HL-60/S4 (cell line): ENCODE measurements at regions not wholly inside any gene's neighbourhood (a gene's known extent, or its start where the extent isn't known, plus 50 kb on each side); places are given as distances from the start of the nearest gene placed in this dataset.

Source experiments
- in situ Hi-C: fragments of 300-500 bp; cut with MboI; formaldehyde crosslinking; loops from 2 replicates; pipeline ENCODE4 v1.14.3; 2022; ENCODE audit warnings: low sequenced_read_pairs

DNA sequence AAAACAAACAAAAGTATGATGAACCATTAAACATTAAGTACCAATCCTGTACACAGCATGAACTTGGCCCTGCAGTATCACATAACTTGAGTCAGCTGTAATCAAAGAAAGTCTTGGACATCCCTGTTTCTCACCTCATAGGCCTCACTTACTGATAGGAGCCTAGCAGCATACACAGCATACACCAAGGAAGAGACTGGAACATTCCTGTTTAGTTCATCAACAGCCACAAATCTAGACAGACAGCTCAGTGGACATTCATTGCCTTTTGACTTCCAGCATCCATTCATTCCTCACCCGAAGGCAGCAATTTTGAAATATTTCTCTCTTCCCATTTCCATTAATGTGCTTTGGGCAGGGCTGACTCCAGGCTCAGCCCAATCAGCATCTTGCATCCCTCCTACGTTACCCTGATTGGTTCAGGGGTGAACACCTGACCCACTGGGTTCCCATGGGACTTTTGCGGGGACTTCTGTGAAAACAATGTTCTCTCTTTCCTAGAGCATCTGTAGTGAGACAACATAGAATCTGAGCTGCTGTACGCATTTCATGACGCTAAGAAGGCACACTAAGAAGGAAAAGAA lies 336.7 kb upstream of the ZFHX3 start:
- in situ Hi-C loops: no loop called here

DNA sequence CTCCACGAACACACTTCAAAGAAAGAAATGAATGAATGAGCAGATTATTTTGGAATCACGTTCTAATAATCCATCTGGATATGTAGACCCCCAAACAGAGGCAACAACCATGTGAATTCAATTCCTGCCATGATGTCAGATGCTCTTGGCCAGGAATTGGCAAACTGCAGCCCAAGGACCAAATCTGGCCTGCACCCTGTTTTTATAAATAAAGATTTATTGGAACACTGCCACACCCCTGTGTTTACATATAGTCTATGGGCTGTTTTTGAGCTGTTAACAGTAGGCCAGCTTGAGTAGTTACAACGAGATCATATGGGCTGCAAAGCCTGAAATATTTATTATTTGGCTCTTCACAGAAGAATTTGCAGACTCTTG lies 336.0 kb upstream of the ZFHX3 start:
- in situ Hi-C loops: no loop called here

DNA sequence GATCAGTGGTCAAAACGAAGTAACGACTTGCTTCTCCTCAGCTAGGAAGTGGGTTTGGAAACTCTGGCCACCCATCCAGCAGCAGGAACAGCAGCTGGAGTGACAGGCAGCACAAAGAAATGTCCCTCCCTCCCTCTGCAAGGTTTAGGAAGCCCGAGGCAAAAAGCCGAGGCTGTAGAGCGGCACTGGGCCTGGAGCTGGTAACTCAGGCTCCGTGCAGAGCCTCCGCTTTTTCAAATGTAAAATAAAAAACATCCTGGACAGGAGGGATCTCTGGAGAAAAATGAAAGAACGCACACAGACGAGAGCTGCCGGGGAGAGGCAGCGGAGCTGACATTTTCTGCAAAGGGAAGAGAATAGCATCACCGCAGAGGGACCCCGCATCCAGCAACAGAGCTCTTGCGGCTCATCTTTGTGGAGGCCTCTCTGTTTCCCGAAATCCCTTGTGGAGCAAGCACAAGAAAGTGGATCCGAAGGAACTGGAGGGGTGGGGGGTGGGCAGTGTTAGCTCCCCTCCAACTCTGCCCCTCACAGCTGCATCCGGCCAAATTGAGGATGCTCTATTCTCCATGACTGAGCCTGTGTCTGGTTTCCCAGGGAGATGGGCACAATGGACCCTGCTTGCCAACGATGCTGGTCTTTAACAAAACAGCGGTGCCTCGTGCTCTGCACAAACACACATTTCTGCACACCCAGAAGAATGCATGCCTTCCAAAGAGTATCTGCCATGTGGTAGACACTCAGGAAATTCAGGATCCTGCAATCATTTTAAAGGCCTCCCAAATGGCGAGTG lies 335.5 kb upstream of the ZFHX3 start:
- in situ Hi-C loops: no loop called here

DNA sequence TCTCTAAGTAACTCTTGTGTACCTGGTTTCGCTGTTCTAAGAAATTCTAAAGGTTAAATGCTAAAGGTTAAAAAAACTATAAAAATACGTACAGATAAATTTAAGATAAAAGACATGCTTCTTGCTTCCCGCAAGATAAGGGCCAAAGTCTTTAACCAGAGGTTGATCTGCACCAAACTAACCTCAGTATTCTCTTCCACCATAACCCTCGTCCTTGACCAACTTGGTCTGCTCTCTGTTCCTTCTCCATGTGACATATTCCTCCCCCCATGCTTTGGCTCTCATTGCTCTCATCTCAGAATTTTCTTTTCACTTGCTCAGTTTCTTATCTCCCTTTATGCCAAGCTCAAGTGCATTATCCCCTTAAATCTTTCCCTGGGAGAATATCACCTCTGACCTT lies 330.5 kb upstream of the ZFHX3 start:
- in situ Hi-C loops: no loop called here

DNA sequence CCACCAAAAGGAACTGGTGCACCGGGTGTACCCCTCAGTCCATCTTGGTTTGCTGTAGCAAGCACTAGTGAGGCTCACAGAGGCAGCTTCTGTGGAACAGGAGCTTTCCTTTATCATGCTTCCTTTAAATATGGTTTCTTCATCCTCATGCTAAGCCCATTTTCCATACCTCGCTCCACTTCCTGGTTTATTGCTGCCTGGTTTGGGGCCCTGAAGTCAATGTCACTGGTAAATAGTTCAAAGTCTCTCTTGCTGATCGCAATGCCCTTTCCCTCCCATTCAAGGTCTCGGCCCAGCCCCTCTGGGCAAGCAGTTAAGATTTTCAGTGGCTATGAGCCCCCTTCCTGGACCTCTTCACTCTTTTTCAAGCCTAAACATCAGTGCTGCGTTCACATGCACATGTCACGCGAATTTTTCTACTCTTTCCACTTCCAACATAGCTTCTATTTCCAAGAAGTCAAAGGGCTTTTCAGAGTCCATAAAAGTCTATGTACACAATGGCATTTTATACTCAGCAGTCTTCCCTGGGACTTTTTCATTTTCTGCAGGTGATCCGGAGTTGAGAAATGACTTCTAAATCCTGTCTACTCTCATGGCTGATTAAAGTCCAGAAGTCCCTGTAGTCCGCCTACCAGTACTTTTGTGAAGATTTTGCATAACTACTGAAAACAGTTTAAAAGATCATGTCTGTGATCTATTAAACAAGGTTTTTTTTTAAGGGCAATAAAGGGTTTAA lies 323.8 kb upstream of the ZFHX3 start:
- in situ Hi-C loops: no loop called here

DNA sequence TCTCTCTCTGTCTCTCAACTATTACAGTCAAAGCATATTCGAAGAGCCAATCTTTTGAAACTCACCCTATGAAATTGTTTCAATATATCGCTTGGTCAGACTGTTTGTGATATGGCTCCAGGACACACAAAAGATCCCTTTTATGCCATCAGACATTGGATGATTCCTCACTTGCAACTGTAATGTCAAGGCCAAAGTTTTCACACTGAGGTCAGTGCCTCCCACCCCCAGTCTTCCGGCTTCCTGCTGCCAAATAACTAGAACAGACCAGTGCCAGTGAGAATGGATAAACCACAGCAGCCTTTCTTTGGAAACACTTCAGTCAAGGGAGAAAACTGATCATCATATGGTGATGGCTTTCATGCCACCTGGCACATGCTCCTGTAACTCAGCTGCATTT lies 321.9 kb upstream of the ZFHX3 start:
- in situ Hi-C loops: no loop called here

DNA sequence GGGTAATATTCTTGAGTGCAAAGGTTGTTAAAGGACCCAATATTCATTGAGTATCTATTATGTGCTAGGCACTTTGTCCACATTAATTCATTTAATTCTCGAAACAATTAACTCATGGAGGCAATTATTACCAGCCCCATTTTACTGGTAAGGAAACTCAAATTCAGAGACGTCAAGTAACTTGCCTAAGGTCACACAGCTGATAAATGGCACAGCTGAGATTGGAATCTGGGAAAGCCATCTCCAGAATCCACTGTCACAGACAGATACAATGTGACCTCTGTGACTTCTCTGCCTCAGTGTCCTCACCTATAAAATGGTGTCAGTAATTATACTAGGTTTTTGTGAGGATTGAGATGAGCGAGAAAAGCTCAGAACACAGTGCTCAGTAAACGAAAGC lies 320.8 kb upstream of the ZFHX3 start:
- in situ Hi-C loops: no loop called here

DNA sequence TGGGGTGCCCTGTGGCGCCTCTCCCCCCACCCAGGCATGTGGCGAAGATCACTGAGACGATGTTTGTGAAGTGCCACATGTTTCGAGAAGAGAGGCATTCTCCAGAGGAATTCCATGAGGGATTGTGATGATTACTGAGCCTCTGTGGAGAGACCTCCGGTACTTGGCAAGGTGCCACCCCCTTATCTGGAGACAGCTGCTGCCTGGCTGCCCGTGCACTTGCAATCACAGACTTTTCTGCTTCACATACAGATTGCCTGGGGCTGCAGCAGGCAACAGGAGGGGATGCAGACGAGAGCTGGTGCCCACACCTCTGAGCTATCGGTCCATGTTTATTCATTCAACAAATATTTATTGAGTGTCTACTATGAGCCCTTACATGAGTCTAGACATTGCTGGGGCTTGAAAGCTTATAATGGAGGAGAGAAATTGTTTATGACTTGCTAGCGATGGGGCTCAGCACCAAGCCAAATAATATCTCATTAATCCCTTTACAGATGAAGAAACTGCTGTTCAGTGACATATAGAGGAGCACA lies 317.2 kb upstream of the ZFHX3 start:
- in situ Hi-C loops: no loop called here

DNA sequence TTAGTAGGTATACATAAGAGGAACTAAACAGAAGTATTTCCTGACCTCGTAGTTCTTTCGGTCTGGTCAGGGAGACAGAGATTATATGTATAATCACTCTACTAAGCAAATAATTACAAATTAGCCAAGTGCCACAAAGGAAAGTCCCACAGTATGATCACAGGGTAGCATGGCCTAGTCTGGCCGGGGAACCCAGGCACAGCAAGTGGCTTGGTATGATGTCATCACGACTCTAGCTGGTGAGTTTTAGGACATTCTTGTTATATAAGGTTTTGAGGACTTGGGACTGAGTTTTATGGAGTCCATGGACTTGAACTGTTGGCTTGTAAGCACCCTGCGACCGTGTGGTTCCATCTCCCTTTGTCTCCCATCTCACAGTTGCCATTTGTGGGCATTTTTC lies 316.5 kb upstream of the ZFHX3 start:
- in situ Hi-C loops: no loop called here

DNA sequence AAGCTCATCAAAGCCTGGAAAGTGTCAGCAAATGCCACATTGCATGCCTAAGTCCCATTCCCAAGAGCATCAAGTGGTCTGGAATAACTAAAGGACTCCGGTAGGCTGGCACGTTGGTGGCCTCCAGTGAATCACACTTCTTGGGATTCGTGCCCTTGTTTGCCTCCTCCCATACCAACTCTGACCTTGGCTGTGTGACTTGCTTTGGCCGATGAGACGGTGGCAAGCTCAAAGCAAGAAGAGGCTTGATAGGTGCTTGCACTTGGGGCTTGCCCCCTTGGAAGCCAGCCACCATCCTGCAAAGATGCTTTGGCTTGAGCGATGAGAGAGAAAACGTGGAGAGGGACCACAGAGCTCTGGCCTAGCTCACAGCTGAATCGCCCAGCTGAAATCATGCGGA lies 313.1 kb upstream of the ZFHX3 start:
- in situ Hi-C loops: no loop called here

DNA sequence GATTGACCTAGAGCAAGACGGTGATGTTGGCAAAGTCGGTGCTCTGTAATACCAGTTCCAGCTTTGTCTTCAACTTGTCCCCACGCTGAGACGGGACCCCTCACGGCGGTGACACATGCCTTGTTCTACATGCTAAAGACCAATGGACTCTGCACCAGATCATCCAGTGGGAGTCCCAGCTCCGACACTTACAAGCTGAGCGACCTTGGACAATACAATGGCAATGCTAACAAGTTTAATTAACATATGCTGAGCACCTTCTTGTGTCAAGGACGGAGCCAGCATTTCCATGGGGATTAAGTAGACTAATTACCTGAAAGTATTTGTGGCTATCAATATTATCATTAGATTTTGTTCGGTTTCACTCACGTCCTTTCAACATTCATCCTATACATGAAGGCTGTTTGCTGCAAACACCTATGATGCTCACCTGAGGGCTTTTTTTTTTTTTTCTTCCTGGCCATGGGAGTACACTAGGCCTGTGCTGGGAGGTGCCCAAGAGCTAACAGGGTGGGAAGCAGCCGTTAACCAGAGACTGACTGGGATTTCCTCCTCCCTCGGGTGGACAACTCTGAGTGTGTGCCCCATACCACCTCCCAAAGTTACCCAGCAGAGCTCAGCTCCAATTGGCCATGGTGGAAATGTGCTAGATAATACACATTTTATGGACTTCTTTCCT lies 308.6 kb upstream of the ZFHX3 start:
- in situ Hi-C loops: no loop called here

DNA sequence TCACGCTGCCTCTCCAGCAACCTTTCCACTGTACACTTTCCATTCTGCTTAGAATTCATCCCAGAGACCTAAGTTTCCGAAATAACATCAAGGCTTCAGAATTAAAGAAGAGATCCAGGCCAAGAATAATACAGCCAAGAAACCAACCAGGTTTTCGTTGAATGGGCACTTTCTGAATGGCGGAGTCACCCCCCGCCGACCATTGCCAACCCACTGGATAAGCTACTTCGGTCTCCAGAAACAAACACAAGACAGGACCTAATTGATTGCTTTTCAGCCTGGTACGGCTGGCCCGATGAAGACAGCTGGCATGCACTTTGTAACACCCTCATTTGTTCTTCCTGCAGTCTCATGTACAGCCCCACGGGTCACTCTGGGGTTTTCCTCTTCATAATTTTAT lies 308.1 kb upstream of the ZFHX3 start:
- in situ Hi-C loops: no loop called here

DNA sequence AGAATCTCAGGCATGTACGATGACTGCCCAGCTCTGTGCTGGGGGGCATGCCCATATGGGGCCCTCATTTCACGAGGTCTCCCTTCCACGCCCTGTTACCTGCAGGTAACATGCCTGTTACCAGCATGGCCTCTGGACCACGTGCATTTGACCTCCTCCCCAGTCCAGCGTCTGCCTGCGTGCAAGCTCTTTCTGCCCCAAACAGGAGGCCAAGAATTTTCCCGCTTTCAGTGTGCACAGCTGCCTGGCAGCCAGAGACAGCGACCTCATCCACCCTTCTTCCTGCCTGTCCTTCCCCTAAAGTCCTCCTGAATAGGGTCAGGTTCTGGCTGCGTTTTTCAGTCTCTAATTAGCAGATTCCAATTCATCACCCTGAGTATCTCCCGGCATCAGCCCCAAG lies 306.5 kb upstream of the ZFHX3 start:
- in situ Hi-C loops: no loop called here

DNA sequence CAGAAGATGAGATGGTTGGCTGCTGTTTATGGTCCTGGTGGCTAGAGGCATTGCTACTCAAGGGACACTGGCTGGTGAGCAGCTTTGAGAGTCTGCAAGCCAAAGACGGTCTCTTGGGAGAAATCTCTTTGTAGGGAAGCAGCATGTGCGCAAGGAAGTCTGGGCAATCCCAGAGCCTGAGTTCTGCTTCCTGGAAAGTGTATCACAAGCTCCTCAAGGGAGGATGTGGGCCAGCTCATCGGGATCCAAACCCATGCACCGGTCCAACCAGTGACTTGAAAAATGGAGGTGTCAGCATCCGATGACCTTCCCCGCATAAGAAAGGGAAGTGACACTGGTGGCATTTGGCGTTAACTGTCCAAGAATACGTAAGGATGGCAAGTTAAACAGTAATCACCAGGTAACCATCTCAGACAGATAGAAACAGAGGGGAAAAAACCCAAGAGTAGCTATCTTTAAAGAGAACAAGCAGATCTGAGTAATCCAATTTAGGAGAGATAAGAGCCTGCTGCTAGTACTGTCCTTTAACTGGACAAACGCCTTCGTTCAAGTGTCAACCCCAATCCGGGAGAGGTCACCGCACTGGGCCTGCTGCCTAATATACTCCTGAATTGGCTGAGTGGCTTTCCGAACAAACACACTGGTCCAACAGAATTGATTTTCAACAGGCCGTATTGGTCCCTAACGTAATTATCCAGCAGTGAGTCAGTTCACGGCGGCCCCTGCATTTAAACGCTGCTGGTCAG lies 303.0 kb upstream of the ZFHX3 start:
- in situ Hi-C loops: no loop called here

DNA sequence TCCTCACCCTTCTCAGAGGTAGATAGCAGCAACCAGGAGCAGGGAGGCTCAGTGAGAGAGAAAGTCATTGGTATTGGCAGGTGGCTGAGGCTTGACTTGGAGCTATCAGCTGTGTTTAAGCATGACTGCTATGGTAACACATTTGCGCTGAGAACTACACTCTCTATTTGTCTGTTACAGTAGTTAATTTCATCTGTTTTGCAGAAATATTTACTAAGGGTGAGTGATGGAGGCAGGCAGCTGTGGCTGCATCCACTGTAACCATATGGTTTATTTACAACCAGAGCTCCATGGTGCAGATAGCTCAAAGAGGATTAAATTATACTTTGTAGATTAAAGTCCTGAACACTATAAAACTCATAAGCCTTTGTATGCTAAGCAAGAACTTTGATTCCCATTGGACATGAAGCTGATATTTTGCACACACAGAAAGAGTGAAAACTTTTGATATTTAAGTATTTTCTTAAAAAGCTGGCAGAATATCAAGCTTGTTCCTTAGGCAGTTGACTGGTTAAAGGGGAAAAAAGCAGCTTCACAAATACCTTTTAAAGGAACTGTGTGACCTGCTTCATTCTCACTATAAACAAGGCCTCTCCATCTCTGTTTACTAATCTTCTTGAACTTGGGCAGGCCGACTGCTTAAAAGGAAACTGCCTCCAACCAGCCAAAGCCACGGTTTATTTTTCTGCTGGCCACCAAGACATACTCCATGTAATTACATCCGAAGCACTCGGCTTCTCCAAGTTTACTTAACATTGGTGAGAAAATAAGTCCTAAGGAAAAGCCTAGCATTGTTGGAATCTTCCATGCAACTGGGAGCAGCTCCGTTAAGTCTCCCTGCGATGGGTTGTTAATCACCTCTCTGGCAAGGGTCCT lies 299.8 kb upstream of the ZFHX3 start:
- in situ Hi-C loops: no loop called here

DNA sequence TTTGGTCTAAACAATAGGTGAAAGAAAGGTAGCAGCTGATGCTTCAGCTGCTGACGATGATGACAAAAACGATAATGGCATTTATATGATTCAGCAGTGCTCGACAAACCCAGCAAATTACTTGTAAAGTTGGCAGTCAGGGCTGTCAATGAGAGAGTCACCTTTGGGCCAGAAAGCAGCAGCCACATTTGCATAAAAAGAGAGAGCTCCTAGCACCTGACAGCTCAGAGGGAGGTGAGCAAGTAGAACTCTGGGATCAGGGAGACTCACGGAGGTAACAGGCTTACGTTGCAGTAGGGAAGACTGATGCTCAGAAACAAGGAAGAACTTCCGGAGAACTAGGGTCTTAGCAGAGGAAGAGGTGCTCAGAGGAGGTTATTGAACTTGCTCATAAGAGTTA lies 291.9 kb upstream of the ZFHX3 start:
- in situ Hi-C loops: no loop called here

DNA sequence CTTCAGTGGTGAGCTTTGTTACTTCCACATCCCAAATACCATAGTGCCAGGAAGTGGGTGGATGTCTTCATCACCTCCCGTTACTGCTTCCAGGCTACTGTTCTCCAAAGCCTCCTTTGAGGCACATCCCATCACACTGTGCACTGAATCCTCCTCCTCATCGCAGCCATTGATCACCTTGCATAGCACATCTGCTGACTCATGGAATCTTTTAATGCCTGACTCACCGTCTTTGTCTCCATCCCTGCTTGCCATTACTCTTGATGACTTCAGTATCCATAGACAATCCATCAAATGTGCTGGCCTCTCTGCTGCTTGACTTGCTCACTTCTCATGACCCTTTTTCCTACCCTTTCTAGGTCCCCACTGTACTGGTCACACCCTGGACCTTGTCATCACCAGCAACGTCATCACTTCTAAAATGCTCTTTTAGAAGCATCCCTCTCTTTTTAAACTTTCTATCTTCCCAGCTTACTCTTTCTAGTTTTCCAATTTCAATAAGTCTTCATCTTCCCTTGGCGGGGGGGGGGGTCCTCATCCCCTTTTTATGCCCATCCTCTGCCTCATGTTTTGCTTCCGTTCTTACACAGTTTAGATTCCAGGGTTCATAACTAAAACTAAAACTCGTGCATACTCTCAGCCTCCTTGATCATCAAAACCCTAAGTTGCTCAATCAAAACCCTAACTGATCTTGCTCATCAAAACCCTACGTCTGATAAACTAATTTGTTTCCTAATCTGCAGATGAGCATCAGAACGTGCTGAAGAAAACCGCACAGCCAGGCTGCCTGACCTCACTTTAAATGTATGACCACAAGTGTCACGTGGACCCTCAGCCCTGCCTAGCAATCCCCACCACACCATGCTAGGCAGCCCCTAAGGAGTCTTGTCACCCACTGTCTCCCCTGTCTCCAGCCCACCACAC lies 289.7 kb upstream of the ZFHX3 start:
- in situ Hi-C loops: no loop called here

DNA sequence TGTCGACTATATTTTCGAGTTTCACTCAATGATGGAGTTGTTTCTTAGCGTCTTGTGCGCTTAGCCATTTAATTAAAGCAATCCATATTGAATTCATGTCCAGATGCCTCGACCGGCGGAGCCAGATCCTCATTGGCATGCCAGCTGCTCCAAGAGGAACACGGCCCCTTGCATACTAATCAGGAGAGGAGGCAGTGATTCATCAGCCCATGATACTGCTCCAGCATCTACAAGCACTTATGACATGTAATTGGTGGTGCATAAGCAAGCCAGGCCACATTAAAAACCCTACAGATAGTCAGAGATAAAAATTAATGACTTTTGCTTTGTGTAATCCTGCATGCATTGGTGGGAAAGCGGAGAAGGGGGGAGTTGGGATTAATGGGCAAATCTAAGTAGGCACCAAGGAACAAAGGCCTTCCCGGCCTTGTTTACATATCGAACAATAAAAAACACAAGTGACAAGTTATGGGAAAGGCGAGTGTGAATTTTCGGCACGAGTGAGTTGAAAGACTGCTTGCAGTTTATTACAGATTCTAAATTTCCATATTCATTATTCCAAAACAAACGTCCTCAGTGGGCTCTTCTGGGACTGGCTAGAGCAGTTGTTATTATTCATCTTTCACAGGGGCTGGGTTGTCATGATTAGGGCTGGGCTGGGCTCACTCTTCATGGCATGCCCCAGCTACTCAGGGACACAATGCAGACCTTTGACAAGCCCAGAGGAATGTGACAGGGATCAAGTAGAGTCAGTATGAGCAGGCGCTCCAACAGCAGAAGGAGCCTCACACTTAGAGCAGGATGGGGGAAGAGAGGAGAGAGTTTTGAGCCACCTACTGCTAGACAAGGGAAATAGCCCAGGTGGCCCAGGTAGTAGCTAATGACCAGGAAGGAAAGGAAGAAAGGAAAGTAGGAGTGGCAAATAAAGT lies 281.7 kb upstream of the ZFHX3 start:
- in situ Hi-C loops: no loop called here
